Anterior cingulate cortex (tissue), 58 donors: ENCODE measurements at regions not wholly inside any gene's neighbourhood (a gene's known extent, or its start where the extent isn't known, plus 50 kb on each side); places are given as distances from the start of the nearest gene placed in this dataset.
"Not testable (repeated sequence)": the region's sequence is repeated elsewhere in the genome, so short reads cannot be mapped to it uniquely, and the experiment has no call there.

Experiments
- DNase-seq, 58 donors: peaks; one replicate each; lab custom pipeline; 2025; lab: John Stamatoyannopoulos, UW

DNA sequence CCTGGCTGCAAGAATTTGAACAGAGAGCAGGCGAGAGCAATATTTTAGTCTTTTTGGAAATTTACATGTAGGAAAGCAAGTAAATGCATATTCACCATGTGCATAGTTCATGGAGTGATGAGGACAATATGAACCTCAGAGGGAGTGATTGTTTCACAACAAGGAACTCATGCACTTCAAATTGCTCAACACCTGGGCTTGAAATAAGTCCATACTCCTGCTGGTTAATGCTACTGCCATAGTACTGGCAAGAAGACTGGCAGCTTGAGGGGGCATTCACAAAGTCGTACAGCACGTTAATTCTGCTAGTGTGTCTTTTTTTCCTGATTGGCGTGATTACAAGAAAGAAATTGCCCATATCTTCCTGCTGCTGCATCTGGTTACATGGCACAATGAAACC is 267.6 kb downstream of the PCDH17 start:
- DNase-seq, result no peak

DNA sequence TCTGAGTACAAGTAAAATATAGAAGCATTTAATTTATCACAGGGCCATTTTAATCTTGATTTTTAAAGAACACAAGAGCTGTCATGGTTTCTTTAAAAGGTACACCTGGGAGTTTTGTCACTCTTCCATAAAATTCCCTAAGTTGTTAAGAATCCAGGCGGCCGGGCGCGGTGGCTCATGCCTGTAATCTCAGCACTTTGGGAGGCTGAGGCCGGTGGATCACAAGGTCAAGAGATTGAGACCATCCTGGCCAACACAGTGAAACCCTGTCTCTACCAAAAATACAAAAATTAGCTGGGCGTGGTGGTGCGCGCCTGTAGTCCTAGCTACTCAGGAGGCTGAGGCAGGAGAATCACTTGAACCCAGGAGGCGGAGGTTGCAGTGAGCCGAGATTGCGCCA is 278.3 kb downstream of the PCDH17 start:
- not testable (repeated sequence) for DNase-seq

DNA sequence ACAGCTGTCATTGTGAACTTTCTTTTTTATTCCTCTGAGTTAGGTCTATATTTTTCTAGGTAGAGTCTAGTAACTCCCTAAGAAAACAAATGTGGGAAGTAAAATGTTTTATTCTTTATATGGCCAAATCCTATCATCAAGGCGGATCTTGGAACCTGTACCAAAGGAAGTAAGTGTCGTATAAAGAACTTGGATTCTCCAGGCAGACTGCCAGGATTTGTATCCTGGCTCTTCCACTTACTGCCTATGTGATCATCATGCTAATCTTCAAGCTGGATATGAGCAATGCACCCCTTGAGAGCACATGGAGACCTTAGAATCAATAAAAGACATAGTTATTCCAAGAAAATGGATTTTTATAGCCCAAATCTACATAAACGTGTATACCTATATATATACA is 286.5 kb downstream of the PCDH17 start:
- DNase-seq, result no peak

DNA sequence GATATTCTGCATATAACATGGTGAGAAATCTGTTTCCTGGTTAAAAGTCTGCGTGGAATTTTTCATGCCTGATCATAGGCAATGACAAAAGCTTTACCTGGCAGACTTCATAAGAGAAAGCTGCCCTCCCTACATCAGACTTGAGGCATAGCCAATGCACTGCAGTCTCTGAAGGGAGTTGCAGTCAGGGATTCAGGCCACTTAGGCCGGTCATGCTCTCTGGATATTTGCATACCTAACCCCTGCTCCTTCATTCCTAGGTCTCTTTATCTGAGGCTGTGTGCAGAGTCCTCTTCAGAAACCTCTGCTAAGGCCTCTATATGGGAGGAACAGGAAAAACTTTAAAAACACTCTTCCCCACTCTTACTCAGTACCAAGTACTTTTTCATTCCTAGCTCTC is 287.4 kb downstream of the PCDH17 start:
- no peak for DNase-seq

DNA sequence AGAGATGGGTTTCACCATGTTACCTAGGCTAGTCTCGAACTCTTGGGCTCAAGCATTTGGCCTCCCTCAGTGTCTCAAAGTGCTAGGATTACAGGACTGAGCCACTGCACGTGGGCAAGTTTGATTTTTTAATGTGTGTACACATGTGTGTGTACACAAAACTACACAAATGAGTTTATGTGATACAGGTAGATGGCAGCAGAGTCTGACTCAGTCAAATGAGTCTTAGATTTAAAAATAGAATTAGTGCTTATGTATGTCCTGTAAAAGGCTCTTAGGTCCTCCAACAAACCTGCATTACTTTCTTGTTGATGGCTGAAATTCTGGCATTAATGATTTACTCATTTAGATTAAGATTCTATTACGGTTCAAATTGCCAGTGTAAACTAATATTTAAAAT is 293.7 kb downstream of the PCDH17 start:
- no peak for DNase-seq

DNA sequence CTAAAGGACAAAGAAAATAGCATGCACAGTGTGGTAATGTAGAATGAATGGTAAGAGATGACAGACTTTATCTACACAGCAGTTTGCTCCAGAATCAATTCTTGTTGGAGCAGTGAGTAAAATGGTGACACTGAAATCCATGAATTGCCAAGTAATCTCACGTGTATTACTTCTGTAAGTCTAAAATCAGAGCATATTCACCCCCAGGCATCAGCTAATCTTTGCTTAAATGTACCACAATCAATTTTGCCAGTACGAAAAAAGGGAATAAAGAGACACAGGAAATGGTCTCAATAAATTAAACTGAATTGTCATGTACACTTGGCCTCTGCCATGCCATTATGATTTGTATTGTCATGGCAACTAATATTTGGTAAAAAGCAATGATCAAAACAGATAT is 294.2 kb downstream of the PCDH17 start:
- DNase-seq, result no peak

DNA sequence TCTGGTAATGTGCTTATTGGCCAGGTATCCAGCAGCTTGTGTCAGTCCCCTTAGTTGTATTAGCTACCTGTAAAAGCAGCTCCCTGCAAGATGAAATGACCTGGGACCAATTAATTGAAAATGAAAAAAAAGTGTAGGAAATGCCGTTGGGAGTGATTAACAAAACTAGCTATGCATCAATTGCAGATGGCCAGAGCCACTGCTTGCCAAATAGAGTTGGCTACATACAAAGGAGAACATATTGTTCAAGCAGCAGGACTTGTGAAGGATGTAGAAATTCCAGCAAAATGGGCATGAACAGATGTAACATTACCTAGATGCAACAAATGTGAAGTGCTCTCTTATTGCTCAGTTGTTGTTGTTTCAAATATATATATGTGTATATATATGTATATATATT is 300.5 kb downstream of the PCDH17 start:
- DNase-seq, result no peak

DNA sequence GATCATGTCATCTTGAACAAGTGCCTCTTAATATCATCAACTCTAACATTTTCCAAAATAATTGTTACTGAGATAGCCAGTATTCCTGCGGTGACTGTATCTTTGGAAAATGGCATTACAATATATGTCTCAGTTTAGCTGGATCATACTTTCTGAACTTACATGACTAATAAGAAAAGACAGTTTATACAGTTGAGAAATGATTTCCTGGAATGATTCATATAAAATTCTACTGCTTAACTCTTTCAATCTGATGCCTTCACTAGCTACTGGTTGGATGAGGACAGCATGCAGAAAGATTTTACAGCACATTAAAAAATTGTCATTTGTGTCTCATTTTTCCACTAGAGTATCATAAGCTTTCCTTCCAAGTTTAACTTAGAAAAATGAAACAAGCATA is 302.1 kb downstream of the PCDH17 start:
- DNase-seq, result no peak

DNA sequence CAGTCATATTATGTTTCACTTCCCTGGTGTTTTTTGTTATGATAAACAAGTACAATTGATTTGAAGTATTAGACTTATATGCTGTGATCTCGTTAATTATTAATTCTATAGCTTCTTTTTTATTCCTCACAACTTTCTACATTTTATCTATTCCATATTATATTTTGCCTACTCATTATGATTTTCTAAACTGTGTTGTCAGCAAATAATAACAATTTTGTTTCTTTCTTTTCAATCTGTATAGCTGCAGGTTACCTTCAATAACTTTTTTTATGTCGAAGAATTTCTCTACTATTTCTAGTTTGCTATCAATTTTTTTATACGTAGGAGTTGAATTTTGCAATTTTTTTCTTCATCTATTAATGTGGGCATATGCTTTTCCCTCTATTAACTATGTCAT is 304.4 kb downstream of the PCDH17 start:
- no peak for DNase-seq

DNA sequence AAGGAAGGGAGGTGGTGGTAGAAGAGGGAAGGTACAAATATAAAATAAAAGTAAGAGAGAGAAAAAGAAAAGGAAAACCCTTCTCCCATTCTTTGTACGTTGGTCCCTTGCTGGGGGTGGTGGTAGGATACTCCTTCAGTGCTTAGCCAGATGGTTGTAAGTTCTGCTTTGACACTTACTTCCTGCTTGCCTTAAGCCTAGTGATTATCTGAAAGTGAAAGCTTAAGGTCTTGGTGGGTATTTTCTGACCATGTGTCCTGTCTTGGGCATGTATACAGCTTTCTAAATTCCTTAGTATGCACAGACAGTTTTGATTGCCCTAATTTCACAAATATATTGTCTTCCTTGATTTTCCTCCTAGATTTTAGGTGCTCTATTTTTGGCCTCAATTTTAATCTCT is 314.8 kb downstream of the PCDH17 start:
- DNase-seq, result no peak

DNA sequence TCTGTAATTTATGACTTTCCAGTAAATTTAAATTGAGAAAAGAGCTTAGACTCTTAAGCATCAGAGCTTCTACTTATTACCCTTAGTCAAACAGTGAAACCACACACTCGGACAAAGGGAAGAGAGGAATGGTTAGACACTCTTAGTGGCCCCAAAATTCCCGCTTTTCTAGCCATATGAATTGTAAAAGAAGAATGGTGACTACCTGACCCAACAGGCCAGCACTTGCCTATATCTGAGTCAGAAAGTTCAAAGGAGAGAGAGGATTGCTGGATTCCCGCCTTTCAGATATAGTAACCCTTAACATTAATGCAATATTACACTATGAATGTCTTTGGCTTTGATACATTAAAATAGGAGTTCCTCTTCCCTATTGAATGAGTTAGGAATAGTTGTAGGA is 317.3 kb downstream of the PCDH17 start:
- no peak for DNase-seq

DNA sequence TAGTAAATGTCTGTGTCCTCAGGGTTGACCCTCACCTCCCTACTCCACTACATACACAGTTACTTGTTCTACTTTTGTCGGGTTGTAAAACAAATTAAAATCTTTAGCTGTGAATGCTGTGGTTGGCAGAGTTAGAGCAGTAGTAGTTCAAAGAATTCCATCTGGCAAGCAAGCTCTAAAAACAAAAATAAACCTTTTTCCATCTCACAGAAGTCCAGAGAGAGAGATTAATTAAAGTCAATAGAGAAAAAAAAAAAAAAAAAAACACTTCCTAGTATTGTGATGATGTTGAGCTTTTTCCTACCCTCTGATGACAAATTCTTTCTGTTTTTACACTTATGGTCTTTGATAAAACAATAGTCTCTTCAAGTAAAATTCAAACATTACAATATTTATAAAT is 338.4 kb downstream of the PCDH17 start:
- no peak for DNase-seq

DNA sequence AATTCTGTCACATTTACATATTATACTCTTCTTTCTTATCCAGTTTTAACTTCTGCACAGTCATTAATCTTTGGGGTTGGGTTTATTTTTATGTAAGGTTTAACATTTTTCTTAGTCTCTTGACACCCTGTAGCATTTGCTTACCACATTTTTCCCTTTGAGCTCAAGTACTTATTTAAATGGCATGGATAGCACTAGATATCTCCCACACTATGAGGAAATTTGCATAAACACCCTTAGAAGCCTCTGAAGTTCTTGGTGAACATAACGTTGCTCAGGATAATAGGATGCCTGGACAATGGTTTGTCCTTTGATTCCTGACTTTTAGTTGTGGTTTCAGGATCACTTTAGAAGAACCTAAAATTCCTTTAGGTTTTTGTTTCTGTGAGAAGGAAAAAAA is 338.9 kb downstream of the PCDH17 start:
- no peak for DNase-seq

DNA sequence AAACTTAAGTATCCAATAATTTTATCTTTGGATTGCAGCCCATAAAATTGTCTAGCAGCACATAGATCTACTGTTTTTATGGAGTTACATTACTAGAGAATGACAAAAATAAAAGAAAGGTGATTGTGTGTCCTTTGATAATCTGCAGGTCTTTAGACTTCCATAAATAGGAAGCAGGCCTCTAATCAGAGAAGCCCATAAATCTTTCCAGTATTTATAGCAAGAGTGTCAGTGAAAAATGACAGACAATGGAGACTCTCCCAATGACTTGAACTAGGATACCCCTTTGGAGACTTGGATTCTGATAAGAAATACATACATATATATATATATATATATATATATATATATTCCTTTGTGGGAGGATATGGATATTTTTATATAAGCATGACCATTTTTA is 351.2 kb downstream of the PCDH17 start:
- no peak for DNase-seq

DNA sequence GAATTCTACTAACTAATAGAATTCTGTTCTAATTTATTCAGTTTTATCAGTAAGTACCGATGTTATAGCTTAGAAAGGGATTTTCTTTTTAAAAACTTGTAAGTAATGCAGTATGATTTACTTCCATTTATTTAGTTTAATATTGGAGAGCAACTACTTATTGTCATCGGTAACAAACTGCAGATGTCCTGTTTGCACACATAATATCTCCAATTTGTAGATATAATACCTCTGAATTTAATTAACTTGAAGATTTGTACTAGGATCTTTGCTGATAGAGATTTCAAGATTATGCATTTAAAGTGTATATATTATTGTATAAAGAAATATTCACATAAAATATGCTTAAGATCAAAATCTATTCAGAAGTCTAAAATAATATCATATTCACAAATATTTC is 356.7 kb downstream of the PCDH17 start:
- no peak for DNase-seq

DNA sequence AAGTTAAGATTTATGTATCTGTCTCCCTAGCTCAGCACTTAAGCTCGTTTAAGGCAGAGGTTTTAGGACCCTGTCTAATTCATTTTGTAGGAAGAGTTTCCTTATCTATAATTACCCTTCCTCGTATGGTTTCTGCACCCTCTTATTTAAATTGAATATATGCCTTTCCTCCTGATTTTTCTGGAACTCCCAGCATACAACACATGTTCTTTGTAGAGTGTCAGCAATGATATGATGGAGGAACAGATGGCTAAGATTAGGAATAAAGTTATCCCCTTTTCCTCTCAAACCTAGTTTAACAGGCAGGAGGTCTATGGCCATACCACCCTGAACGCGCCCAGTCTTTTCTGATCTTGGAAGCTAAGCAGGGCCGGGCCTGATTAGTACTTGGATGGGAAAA is 359.5 kb downstream of the PCDH17 start:
- no peak for DNase-seq

DNA sequence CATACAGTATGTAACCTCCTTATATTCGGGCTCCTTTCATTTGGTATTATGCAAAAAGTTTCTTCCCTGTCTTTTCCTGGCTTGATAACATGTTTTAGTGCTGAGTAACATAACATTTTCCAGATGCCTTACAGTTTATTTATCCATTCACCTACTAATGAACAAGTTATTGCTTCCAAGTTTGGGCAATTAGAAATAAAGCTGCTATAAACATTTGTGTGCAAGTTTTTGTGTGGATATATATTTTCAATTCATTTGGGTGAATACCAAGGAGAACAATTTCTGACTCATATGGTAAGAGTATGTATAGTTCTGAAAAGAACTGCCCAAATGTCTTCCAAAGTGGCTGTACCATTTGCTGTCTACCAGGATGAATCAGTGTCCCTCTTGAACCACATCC is 360.9 kb downstream of the PCDH17 start:
- no peak for DNase-seq

DNA sequence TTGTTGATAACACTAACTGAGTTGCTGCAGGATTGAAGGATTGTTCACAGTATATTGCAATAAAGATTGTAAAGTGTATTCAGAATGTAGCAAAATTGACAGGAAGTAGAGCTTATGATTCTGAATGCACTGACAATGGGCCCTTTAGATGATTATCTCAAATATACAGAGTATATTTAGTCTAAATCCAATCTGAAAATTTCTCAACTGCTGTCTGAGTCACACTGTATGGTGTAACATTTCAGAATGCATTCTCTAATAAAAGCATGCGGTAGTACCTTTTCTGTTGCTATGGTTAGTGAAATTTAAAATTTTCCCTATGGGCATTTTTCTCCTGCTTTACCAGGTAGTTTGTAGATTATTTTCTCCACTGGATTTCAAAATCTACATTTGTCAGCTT is 365.2 kb downstream of the PCDH17 start:
- DNase-seq, result no peak

DNA sequence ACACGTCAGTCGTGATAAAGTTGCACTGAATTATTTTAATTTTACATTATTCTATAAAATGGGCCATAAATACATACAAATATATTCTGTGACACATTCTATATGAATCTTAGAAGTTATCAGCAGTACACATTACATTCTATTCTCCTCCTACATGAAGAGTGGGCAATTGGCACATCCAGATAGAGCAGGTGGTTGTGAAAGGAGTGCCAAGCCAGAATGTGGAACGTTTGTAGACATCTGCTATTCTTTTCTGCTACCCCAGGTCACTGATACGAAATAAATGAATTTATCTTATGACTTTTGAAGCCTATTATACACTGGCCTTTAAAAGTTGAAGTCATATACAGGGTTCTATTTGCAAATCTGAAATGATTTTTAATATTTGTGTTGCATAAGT is 373.2 kb downstream of the PCDH17 start:
- peak in 6 of 58 donors; percentile 1 to 16 (median 5) for DNase-seq

DNA sequence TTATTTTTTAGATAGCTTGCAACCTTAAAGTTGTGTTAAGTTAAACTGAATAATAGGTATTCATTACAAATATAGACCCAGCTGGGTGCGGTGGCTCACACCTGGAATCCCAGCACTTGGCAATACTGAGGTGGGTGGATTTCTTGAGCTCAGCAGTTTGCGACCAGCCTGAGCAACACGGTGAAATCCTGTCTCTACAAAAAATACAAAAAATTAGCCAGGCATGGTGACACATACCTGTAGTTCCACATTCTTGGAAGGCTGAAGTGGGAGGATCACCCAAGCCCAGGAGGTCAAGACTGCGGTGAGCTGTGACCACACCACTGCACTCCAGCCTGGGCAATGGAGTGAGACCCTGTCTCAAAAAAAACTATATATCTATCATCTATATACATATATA is 386.5 kb downstream of the PCDH17 start:
- no peak for DNase-seq

DNA sequence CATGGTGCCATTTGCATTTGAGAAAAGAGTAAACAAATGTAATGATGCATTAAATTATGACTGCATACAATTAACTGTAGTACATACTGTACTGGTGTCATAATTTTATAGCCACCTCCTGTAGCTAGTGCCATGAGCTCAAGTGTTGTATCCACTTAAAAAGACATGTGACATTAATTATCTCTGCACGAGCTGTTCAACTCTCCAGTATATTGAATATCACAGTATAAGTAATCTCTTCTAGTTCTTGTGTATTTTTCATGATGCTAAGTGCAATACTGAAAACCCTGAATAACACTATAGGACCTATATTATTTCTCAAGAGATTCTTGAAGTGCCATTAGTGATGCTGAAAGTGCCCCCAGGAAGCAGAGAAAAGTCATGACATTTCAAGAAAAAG is 387.3 kb downstream of the PCDH17 start:
- DNase-seq, result no peak

DNA sequence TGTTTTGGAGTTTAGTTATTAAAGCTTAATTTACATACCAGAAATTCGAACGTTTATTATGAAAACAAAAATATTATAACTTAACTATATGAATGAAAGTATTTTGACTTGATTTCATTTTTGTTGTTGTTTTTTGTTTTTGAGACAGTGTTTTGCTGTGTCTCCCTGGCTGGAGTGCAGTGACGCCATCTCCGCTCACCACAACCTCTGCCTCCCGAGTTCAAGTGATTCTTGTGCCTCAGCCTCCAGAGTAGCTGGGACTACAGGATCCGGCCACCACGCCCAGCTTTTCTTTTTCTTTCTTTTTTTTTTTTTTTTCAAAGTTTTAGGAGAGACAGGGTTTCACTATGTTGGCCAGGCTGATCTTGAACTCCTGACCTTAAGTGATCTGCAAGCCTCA is 392.6 kb downstream of the PCDH17 start:
- DNase-seq, result no peak

DNA sequence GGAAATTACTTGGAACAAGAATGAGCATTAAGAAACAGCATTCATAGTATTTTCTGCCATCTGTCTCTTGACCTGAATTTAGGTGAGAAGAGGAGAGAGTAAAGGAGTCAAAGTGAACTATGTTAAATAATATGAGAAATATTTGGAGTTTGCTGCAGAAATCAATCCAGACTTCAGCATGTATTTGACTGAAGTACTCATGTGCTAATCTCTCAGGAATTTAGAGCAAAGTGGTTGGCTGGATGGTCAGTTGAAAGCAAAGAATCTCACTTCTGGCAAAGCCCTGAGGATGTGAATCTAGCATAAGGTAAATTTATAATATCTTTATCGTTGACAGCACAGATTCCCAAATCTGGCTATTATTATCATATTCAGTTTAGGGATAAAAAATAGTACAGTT is 394.3 kb downstream of the PCDH17 start:
- DNase-seq, result no peak
